Chondrocyte (in vitro differentiated cells): ENCODE measurements at regions not wholly inside any gene's neighbourhood (a gene's known extent, or its start where the extent isn't known, plus 50 kb on each side); places are given as distances from the start of the nearest gene placed in this dataset.

ENCODE experiments used
- DNase-seq: peaks from one replicate; pipeline ENCODE4 v3.0.0; 2021; ENCODE audit warnings: mixed read lengths, low spot score
- H3K27ac Mint-ChIP-seq: one replicate; pipeline ENCODE4 v1.8.0; 2021; ENCODE audit warnings: mild to moderate bottlenecking, moderate library complexity, mixed read lengths; ENCODE audit not compliant: unreplicated experiment
- H3K27me3 Mint-ChIP-seq: 2 replicates; pipeline ENCODE4 v1.8.0; 2021; ENCODE audit warnings: low read depth, mixed read lengths
- H3K36me3 Mint-ChIP-seq: 2 replicates; pipeline ENCODE4 v1.8.0; 2021; ENCODE audit warnings: low read depth, mixed read lengths
- H3K4me1 Mint-ChIP-seq: 2 replicates; pipeline ENCODE4 v1.8.0; 2021; ENCODE audit warnings: low read depth, mild to moderate bottlenecking, mixed read lengths
- H3K4me3 Mint-ChIP-seq: one replicate; pipeline ENCODE4 v1.8.0; 2021; ENCODE audit warnings: mild to moderate bottlenecking, moderate library complexity, mixed read lengths; ENCODE audit not compliant: unreplicated experiment
- H3K9me3 Mint-ChIP-seq: 2 replicates; pipeline ENCODE4 v1.8.0; 2021; ENCODE audit warnings: low read depth, mixed read lengths
- TF ChIP-seq, protein P1 (sequence below): fragments of 200-600 bp; sonication (generic); IDR thresholded peaks from 2 replicates; pipeline ENCODE4 v1.5.0; 2021; ENCODE audit warnings: antibody characterized with exemption, mild to moderate bottlenecking, moderate library complexity

DNA sequence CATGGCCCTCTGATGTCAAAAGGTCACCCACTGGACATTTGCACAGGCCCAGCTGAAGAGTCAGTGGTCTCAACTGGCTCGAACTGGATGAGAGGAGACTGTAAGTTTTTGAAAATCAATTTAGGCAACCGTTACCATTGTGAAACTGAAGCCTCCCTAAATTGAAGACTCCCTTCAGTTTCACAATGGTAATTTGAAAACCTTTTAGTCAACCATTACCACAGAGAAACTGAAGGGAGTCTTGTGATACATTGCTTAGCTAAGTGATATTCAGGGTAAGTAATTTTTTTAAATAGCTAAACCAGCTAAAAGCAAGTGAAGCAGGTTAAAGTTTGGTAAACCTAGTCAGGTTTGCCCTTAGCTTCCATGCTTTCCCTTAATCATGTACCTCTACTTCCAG, 197.3 kb upstream of the NT5E start:
- TF ChIP-seq, protein P1, sequence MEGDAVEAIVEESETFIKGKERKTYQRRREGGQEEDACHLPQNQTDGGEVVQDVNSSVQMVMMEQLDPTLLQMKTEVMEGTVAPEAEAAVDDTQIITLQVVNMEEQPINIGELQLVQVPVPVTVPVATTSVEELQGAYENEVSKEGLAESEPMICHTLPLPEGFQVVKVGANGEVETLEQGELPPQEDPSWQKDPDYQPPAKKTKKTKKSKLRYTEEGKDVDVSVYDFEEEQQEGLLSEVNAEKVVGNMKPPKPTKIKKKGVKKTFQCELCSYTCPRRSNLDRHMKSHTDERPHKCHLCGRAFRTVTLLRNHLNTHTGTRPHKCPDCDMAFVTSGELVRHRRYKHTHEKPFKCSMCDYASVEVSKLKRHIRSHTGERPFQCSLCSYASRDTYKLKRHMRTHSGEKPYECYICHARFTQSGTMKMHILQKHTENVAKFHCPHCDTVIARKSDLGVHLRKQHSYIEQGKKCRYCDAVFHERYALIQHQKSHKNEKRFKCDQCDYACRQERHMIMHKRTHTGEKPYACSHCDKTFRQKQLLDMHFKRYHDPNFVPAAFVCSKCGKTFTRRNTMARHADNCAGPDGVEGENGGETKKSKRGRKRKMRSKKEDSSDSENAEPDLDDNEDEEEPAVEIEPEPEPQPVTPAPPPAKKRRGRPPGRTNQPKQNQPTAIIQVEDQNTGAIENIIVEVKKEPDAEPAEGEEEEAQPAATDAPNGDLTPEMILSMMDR, result no peak
- H3K4me1 Mint-ChIP-seq, result no peaks in the 10 kb centered on the region
- H3K9me3 Mint-ChIP-seq, result peaks cover 22% of the 10 kb centered on the region
- no peak for DNase-seq
- no peak overlapping the region for H3K4me3 Mint-ChIP-seq
- peaks cover 5% of the 10 kb centered on the region for H3K36me3 Mint-ChIP-seq
- H3K27ac Mint-ChIP-seq, result no peak overlapping the region
- H3K27me3 Mint-ChIP-seq, result peaks cover 21% of the 10 kb centered on the region

GRCh38 chr6:85252085-85252484, 197.8 kb upstream of the NT5E start:
- H3K27me3 Mint-ChIP-seq, result peaks cover 21% of the 10 kb centered on the region
- H3K27ac Mint-ChIP-seq, result no peak overlapping the region
- DNase-seq, result no peak

GRCh38 chr6:85251300-85251699, 198.6 kb upstream of the NT5E start:
- Mint-ChIP-seq H3K9me3 (peaks cover 27% of the 10 kb centered on the region), H3K4me1 (no peaks in the 10 kb centered on the region), H3K4me3 (no peak overlapping the region), H3K27ac (no peak overlapping the region), H3K27me3 (peaks cover 21% of the 10 kb centered on the region), H3K36me3 (peaks cover 5% of the 10 kb centered on the region)
- TF ChIP-seq, protein P1, result no peak
- DNase-seq, result no peak

More at GRCh38 chr6:85252085-85252484, 197.8 kb upstream of the NT5E start:
- H3K9me3 Mint-ChIP-seq, result peaks cover 26% of the 10 kb centered on the region
- H3K4me3 Mint-ChIP-seq, result no peak overlapping the region
- peaks cover 5% of the 10 kb centered on the region for H3K36me3 Mint-ChIP-seq
- TF ChIP-seq, protein P1, result no peak
- H3K4me1 Mint-ChIP-seq, result no peaks in the 10 kb centered on the region

- peaks cover 5% of the 10 kb centered on the region for H3K36me3 Mint-ChIP-seq
- H3K27ac Mint-ChIP-seq, result no peak overlapping the region
- peaks cover 21% of the 10 kb centered on the region for H3K27me3 Mint-ChIP-seq
- no peak for DNase-seq
- TF ChIP-seq, protein P1, result no peak
- peaks cover 27% of the 10 kb centered on the region for H3K9me3 Mint-ChIP-seq
- H3K4me1 Mint-ChIP-seq, result no peaks in the 10 kb centered on the region
- H3K4me3 Mint-ChIP-seq, result no peak overlapping the region
Measured at GRCh38 chr6:85250586-85251220, 199.2 kb upstream of the NT5E start.

DNA sequence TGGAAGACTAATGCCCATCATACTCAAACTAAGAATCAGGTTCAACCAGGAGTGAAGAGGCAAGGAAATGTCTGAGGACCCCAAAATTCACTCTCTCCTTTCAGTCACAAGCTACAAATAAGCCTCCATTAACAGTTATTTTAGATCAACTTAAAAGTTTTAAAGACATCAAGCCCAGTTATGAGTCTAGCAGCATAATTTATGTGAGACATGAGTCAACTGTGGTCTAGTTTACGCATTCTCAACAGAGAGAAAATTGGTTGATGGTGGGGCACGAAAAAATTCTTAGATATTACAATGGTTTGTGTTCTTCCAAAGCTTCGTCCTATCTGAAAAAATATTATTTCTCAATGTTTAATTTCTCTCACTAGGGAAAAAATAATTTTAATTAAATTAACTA, 204.9 kb upstream of the NT5E start:
- TF ChIP-seq, protein P1, result no peak
- no peaks in the 10 kb centered on the region for H3K4me1 Mint-ChIP-seq
- H3K36me3 Mint-ChIP-seq, result peaks cover 1% of the 10 kb centered on the region
- DNase-seq, result no peak
- H3K4me3 Mint-ChIP-seq, result no peak overlapping the region
- peaks cover 12% of the 10 kb centered on the region for H3K27me3 Mint-ChIP-seq
- no peak overlapping the region for H3K27ac Mint-ChIP-seq
- H3K9me3 Mint-ChIP-seq, result peaks cover 22% of the 10 kb centered on the region
